OCI-LY1 (cell line): ENCODE measurements at regions not wholly inside any gene's neighbourhood (a gene's known extent, or its start where the extent isn't known, plus 50 kb on each side); places are given as distances from the start of the nearest gene placed in this dataset.

Source experiments
- H2AFZ ChIP-seq: fragments of 200-600 bp; sonication (generic), shearing (Covaris generic); 2 replicates; pipeline ENCODE4 v1.6.0; 2014; ENCODE audit warnings: antibody characterized with exemption, mild to moderate bottlenecking, low read length
- H3F3A ChIP-seq: fragments of 200-600 bp; sonication (generic), shearing (Covaris generic); 2 replicates; pipeline ENCODE4 v1.6.0; 2014; ENCODE audit warnings: mild to moderate bottlenecking, antibody characterized with exemption, low read length, moderate library complexity; ENCODE audit not compliant: insufficient read depth
- H3K27ac ChIP-seq: fragments of 200-600 bp; sonication (generic); 2 replicates; pipeline ENCODE4 v1.5.1; 2014; ENCODE audit warnings: low read length, mixed run types, mild to moderate bottlenecking, low read depth; ENCODE audit not compliant: poor library complexity, severe bottlenecking
- H3K27me3 ChIP-seq: fragments of 200-600 bp; sonication (generic); 2 replicates; pipeline ENCODE4 v1.6.0; 2014; ENCODE audit warnings: antibody characterized with exemption, mild to moderate bottlenecking, low read length, moderate library complexity; ENCODE audit not compliant: insufficient read depth
- H3K36me3 ChIP-seq: fragments of 200-600 bp; sonication (generic); 2 replicates; pipeline ENCODE4 v1.6.1; 2014; ENCODE audit warnings: mild to moderate bottlenecking, antibody characterized with exemption, low read length, moderate library complexity, mixed read lengths; ENCODE audit not compliant: insufficient read depth
- H3K4me1 ChIP-seq: fragments of 200-600 bp; sonication (generic); 2 replicates; pipeline ENCODE4 v1.5.1; 2014; ENCODE audit warnings: mild to moderate bottlenecking, low read length, moderate library complexity; ENCODE audit not compliant: insufficient read depth, severe bottlenecking
- H3K4me2 ChIP-seq: fragments of 200-600 bp; sonication (generic), shearing (Covaris generic); 2 replicates; pipeline ENCODE4 v1.6.1; 2014; ENCODE audit warnings: low read length
- H3K4me3 ChIP-seq: fragments of 200-600 bp; sonication (generic); 2 replicates; pipeline ENCODE4 v1.5.1; 2014; ENCODE audit warnings: low read length, low read depth, mild to moderate bottlenecking, mixed read lengths; ENCODE audit not compliant: poor library complexity, severe bottlenecking
- H3K79me2 ChIP-seq: fragments of 200-600 bp; shearing (Covaris generic); 2 replicates; pipeline ENCODE4 v1.6.1; 2016; ENCODE audit warnings: mixed run types, low read length, mixed read lengths; ENCODE audit not compliant: insufficient read depth
- H3K9ac ChIP-seq: fragments of 200-600 bp; sonication (generic), shearing (Covaris generic); 2 replicates; pipeline ENCODE4 v1.6.1; 2014; ENCODE audit warnings: mild to moderate bottlenecking, low read length, mixed read lengths
- H3K9me2 ChIP-seq: fragments of 200-600 bp; sonication (generic), shearing (Covaris generic); 2 replicates; pipeline ENCODE4 v1.6.1; 2014; ENCODE audit warnings: low read depth, mild to moderate bottlenecking, low read length, mixed read lengths
- H3K9me3 ChIP-seq: fragments of 200-600 bp; shearing (Covaris generic); 2 replicates; pipeline ENCODE4 v1.6.1; 2014; ENCODE audit warnings: low read length, mixed read lengths
- H4K20me1 ChIP-seq: fragments of 200-600 bp; sonication (generic), shearing (Covaris generic); 2 replicates; pipeline ENCODE4 v1.6.0; 2016; ENCODE audit warnings: mild to moderate bottlenecking, low read length; ENCODE audit not compliant: insufficient read depth
- CTCF ChIP-seq: fragments of 200-600 bp; sonication (generic), shearing (Covaris generic); IDR thresholded peaks from 2 replicates; pipeline ENCODE4 v1.5.1; 2017; ENCODE audit warnings: mild to moderate bottlenecking, antibody characterized with exemption, low read length, moderate library complexity, mixed read lengths
- EZH2 ChIP-seq: fragments of 200-600 bp; sonication (generic), shearing (Covaris generic); IDR thresholded peaks from 2 replicates; pipeline ENCODE4 v1.8.0; 2017; ENCODE audit warnings: borderline replicate concordance, mixed run types, mild to moderate bottlenecking, antibody characterized with exemption, low read length, moderate library complexity, mixed read lengths

DNA sequence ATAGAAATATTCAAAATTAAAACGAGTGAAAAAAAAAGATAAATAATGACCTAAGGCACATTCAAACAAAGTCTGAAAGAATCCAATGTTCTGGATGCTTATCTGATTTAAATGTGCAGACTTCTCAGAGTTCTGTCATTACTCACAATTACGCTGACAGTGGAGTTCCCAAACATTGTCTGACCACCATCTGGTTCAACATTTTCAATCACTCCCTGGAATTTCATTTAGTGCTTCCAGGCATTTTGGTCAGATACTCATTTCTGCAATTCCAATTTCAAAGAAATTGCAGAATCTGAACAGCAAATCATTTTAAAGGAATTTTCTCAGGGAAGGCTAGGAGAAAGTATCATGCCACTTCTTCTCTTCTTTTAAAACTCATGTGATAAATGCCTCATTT, 398.2 kb upstream of the PDE3A start:
- no peaks in the 10 kb centered on the region for H3K27me3 ChIP-seq
- TF ChIP-seq EZH2, result no peak
- TF ChIP-seq CTCF, result no peak

GRCh38 chr12:19970821-19971220, 397.5 kb upstream of the PDE3A start:
- TF ChIP-seq CTCF (no peak), EZH2 (no peak)
- Histone ChIP-seq H3K36me3 (no peaks in the 10 kb centered on the region), H3K4me2 (no peak overlapping the region), H3K79me2 (no peaks in the 10 kb centered on the region), H3K9me2 (no peaks in the 10 kb centered on the region), H4K20me1 (no peaks in the 10 kb centered on the region), H3K4me1 (no peaks in the 10 kb centered on the region), H3K9ac (no peak overlapping the region), H3K27me3 (no peaks in the 10 kb centered on the region), H3K27ac (no peak overlapping the region), H3K9me3 (no peaks in the 10 kb centered on the region), H3K4me3 (no peak overlapping the region), H2AFZ (no peak overlapping the region), H3F3A (no peaks in the 10 kb centered on the region)

More for the DNA sequence above, 398.2 kb upstream of the PDE3A start:
- Histone ChIP-seq H3K79me2 (no peaks in the 10 kb centered on the region), H3K4me2 (no peak overlapping the region), H3K9me2 (no peaks in the 10 kb centered on the region), H3F3A (no peaks in the 10 kb centered on the region), H3K27ac (no peak overlapping the region), H3K9ac (no peak overlapping the region), H3K9me3 (no peaks in the 10 kb centered on the region), H2AFZ (no peak overlapping the region), H3K4me1 (no peaks in the 10 kb centered on the region), H3K4me3 (no peak overlapping the region), H4K20me1 (no peaks in the 10 kb centered on the region), H3K36me3 (no peaks in the 10 kb centered on the region)

GRCh38 chr12:19971361-19972280, 396.7 kb upstream of the PDE3A start:
- Histone ChIP-seq H3K9ac (no peak overlapping the region), H3F3A (no peaks in the 10 kb centered on the region), H3K79me2 (no peaks in the 10 kb centered on the region), H2AFZ (no peak overlapping the region), H3K27ac (no peak overlapping the region), H3K36me3 (no peaks in the 10 kb centered on the region), H3K4me2 (no peak overlapping the region), H3K9me3 (no peaks in the 10 kb centered on the region), H4K20me1 (no peaks in the 10 kb centered on the region), H3K4me1 (no peaks in the 10 kb centered on the region), H3K4me3 (no peak overlapping the region), H3K27me3 (no peaks in the 10 kb centered on the region), H3K9me2 (no peaks in the 10 kb centered on the region)
- TF ChIP-seq EZH2 (no peak), CTCF (no peak)
